NCI-H1417 (cell line): ENCODE measurements at regions not wholly inside any gene's neighbourhood (a gene's known extent, or its start where the extent isn't known, plus 50 kb on each side); places are given as distances from the start of the nearest gene placed in this dataset.

Experiments used
- DNase-seq, 3 experiments: peaks; one replicate each; lab custom pipeline; 2025; lab: John Stamatoyannopoulos, UW

DNA sequence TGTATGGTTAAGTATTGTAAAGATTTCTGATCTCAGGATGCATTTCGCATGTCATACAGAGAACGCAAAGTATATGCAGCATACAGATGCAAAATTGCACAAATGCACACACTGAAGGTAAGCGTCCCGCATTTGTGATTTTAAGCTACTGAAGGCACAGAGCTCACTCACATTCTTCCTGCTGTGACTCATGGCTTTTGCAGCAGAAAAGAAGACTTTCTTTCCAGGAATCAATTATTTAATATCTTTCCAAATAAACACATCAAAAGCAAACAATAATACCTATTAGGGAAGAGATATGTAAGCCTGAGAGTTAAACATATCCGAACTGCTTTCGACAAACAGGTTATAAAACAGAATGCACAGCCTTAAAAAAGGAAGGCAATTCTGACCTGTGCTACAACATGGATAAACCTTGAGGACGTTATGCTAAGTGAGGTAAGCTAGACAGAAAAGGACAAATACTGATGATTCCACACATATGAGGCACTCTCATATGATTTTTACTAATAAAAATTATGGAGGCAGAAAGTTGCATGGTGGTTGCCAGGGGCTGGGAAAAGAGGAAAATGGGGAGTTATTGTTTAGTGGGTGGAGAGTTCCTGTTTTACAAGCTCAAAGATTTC lies 109.0 kb downstream of the TFAP2A start:
- DNase-seq: no peak

DNA sequence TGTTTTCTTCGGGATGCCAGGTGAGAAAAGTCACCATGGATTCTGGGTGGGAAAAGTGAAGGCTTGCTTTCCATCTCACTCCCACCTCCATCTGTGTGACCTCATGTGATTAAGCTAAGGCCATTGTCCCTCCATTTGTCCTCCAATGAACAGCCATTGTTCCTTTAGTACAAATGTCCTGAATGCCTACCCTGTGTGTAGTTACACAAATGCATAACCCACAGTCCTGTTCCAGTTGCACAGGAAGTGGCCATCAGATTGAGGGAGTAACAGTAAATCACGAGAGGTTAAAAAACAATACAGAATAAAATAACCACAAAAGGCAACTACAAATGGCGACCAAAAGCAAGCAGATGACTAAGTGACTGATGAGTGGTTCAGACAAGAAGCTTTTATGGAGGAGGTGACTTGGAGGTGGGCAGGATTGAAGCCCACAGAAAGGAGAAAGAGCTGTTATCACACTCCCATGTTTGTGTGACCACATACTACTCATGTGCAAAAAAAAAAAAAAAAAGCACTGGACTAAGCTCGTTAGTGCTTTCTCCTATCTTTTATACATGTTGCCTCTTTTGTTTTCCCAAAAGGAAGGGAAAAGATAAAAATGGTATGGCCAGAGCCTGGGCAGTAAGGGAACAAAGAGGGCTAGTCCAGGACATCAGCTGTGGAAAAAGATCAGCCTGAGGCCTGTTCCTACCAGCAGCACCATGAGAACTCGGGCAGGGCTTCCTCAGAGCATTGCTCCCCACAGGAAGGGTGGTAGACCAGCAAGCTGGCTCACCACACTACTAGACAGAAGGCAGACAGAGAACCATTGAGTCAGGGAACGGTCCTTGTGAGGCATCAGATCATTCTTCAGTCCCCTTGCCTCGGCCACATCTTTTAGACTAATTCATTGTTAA lies 111.0 kb downstream of the TFAP2A start:
- DNase-seq: no peak

DNA sequence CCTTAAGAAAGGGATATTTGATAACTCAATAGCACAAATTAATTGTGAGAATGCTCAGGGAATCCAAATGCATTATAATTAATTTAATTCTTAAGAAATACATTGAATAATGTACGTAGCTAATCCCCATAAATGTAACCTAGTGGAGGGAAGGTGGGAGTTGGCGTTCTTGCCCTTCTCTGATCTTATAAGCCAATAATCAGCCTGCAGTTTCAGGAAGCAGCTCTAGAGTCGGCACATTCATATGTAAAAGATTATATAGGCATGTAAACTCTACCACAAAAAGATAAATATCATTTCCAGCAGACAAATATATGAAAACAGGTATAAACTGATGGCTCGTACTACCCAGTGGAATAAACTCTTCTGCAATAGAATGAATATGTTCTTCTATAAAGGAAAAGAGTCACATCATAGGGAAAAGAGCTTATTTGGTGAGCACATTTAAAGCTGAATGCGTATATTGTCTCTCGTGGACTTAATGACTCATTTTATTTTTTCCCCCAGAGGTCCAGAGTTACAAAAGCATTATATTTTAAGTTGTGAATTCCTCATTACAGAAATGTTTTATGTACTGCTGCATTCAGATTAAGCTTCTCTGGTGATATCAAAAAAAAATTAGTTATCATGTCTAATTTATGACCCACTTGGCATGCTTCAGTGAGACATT lies 112.2 kb downstream of the TFAP2A start:
- peak in 1 of 3 experiments; percentile 26 for DNase-seq

DNA sequence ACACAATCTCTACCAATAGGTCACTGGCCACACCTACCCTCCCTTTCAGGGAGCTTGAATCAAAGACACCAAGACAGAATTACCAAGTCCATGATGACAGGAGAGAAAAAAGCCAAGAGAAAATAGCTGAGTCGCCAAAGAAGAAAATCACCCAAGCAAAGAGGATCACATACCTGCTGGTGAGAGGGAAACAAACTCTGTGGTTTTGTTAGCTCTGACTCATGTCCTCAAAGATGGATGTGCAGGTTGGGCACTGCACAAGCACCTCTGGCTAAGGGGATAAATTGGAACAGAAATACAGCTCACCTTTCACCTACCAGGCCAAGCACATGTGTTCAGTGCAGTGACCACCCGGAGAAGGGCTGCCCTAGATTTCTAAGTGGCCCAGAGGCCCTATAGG lies 114.8 kb downstream of the TFAP2A start:
- no peak for DNase-seq

DNA sequence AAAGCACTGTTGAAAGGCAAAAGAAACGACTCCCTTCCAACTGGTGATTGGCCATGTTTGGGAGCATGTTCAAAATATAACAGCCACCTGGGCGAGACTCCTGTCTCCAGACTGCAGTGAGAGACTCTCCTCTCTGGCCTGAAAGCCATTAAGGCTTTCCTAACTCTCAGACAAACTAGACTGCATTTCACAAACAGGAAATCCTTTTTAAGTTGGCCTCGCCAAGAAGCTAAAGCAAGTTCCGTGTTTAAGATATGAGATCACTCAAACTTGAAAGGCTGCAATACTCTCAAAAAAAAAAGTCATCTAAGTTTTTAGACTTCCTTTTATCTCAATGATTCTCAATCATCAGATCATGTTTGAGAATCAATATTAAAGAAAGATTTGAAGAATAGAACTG lies 117.0 kb downstream of the TFAP2A start:
- DNase-seq: no peak

DNA sequence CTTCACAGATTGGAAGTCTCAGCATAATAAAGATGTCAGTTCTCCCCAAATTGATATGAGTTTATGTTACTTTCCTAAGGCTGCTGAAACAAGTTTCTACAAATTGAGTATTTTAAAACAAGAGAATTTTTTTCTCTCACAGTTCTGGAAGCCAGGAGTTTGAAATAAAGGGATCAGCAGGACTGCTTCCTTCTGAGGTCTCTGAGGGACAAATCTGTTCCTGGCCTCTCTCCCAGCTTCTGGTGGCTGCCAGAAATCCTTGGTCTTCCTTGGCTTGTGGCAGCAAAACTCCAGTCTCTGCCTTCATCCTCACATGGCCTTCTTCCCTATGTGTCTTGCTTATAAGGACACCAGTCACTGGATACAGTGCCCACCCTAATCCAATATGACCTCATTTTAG lies 136.1 kb downstream of the TFAP2A start:
- DNase-seq: no peak

DNA sequence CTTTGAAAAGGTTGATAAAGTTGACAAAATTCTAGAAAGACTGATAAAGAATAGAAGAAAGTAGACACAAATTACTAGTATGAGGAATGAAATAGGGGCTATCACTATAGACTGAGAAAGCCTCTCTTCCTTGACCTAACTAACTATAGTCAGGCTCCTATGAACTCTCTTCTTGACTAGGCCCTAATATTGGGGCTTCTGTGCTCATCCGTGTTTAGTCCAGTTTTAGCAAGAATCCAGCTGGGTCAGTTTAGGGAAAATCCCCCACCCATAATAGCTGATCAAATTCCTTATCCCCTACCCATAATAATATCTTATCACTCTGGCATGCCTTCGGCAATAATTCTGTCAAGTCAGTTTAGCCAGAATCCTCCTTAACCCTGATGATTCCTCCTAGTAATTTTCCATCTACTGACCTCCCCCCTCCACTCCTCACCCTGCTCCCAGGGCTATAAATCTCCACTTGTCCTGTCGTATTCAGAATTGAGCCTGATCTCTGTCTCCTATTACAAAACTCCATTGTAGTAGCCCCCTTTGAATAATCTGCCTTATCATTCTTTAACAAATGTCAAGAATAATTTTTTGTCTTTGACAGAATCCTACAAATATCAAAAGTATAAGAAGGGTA lies 138.1 kb downstream of the TFAP2A start:
- no peak for DNase-seq

DNA sequence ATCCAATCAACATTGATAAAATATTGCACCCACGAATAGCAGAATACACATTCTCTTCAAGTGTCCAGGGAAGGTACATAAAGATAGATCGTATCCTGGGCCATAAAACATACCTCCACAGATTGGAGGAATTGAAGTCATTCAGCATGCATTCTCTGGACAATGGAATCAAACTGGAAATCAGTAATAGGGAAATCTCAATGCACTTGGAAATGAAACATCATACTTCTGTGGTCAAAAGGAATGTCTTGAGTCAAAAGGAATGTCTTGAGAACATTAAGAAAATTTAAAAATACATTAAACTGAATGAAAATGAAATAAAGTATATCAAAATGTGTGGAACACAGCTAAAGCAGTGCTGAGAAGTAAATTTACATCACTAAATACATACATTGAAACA lies 138.8 kb downstream of the TFAP2A start:
- DNase-seq: no peak

DNA sequence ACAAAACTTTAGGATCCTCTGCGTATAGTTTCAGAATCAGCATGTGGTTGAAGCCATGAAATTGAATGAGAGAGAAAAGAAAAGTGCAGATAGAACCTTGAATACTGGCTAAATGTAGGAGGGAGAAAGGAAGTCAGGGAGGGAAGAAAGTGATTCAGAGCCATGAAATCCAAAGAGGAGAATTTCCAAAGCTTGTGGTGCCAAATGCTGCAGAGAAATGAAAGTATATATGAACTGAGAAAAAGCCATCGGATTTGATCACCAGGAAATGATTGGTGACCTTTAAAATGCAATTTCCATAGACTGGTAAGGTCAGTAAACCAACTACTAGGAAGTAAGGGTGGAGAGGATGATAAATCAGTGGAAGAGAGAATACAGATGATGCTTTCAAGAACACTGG lies 142.3 kb downstream of the TFAP2A start:
- no peak for DNase-seq

DNA sequence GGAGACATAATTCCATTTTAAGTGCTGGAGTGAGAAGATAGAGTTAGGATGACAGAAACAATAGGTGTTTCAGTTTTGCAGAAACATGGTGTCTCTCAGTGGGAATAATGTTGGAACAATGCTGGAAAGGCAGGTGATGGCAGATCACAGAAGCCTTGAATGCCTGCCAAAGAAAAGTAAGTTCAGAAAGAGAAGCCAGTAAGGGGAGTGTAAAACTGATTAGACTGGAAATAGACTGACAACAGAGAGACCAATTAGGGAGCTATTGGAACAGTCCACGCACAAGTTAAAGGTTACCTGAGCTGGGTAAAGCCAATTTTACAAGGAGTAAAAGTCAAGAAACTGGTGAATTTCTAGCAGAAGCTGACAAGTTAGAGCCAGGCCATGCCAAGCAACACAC lies 142.9 kb downstream of the TFAP2A start:
- DNase-seq: no peak

DNA sequence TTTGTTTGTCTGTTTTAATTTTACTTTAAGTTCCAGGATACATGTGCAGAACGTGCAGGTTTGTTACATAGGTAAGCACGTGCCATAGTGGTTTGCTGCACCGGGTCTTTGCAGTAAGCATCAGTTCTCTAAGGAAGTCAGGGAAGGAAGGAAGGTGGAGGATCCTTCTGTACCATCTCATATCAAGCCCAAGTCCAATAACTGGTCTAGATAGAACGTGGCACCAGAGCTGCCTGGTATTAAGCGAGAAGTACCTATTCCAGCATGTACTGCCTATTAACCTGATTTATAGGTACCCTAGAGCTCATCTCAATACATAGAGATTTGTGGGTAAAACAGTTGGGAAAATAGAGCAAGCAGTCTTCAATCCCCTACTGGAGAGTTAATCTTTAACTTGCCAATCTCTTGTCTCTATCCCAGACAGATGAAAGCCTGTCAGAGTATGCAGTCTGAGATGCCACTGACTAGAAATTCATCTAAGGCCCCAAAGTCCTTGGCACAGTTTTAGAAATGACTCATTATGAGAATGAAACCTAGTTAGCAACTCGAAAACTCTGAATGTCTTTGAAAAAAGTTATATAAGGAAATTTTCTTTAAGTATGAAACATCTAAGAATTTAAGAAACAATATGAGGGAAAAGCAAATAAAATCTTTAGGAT lies 144.9 kb downstream of the TFAP2A start:
- no peak for DNase-seq

DNA sequence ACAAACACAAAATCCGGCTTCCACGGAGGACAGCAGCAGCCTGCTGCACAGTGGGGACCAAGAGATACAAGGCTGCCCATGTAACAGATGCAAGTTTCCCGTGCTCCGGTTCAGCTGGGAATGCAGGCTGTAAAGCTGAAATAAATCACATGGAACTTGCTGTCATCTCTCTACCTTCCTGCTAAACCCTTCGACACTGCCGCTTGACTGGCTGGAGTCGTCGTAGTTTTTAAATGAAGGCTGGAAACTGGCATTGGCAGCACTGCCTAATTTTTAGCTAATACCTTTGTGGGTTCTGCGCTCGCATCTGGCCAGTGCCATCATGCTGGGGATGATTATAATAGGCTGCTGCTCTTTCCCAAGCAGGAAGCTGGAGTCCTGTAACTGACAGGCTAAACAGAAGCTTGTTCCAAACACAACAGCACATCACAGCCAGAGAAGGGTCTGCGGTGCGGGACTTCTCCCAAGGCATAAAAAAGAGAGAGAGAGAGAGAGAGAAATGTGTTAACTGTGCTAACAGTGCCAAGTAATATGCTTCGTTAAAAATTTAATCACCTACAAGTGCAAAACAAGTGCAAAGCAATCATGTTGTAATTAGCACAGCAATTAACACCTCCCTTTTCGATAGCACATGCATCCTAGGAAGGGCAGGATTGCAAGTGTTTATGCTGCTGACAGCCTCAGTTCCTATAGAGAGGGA lies 146.1 kb downstream of the TFAP2A start:
- DNase-seq: peak in 2 of 3 experiments; percentile 38 to 67

DNA sequence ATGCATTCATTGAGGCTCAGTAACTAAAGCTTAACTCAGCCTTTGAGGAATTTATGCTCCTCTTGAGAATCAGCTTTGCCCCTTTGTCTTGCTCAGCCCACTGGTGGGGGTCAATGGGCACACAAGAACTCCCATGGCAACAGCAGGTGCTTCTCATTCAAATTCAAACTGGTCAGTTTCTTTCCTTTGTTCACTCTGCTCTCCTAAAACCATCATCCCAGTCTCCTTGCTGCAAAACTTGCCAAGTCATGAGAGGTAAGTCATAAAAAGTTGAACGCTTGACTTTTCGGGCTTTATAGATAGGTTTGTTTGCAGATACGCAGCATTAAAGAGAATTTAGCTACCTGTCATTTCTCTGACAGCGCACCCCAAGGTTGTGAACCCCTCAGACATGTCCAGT lies 146.8 kb downstream of the TFAP2A start:
- DNase-seq: no peak

DNA sequence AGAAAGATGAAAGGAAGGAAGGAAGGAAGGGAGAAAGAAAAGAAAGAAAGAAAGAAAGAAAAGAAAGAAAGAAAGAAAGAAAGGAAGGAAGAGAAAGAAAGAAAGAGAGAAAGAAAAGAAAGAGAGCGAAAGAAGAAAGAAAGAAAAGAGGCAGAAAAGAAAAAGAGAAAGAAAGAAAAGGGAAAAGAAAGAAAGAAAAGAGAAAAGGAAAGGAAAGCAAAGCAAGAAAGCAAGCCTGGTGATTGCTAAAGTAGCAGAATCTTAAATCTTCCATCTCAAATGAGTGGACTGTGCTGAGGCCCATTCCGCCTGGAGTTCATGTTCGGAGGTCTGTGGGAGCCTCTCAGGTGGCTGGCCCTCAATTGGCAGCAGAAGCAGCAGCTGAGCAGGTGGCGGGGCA lies 148.4 kb downstream of the TFAP2A start:
- DNase-seq: no peak

DNA sequence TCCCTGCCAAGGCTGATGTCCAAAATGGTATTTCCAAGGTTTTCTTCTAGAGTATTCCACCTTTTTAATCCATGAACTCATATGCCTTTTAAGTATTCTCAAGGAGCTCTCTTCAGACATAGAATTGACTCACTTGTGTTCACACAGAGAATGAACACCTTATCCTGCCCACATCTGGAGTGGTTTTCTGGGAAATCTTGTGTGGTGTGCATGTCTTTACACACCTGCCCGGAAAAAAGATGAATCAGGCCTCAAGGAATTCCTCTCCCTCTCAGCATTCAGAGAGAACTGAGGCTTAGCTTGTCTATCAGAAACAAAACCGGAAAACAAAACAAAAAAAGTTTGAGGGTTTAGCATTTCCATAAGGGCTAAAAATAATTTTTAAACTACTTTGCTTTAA lies 148.8 kb downstream of the TFAP2A start:
- DNase-seq: no peak

DNA sequence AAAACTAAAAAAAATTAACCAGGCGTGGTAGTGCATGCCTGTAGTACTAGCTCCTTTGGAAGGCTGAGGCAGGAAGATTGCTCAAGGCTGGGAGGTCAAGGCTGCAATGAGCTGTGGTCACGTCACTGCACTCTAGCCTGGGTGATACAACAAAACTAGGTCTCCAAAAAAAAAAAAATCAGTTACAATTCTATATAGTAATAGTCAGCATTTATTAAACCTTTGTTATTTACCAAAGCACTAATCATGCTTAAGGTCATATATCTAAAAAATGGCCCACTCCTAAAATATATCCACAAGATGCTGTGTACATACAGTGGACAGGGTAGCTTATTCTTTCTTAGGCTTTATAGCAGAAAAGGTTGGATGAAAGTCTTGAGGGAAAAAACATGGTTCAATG lies 152.4 kb downstream of the TFAP2A start:
- no peak for DNase-seq

DNA sequence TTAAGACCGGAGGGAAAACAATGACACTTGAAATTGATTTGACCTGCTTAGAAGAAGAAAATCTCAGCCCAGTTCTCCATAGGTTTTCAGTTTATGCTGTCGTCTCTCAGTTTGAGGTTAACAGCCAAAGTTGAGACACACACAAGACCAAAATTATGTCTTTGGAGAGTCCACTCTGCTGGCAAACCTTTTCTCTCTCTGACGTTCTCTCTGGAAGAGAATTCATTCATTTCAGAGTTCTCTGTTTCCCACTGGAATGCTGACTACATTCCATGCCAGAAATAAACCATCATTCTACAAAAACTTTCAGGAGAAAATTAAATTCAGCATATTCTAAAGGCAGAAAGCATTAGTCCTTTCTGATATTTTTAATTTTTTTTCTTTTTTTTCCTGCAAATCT lies 155.2 kb downstream of the TFAP2A start:
- no peak for DNase-seq

DNA sequence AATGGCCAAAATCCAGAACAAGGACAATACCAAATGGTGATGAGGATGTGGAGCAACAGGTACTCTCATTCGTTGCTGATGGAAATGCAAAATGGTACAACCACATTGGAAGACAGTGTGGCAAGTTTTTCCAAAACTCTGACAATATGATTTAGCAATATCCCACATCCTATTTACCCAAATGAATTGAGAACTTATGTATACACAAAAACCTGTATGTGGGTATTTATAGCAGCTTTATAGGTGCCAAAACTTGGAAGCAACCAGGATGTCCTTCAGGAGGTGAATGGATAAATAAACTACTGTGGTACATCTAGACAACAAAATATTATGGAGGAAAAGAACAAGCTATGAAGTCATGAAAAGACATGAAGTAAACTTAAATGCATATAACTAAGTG lies 156.5 kb downstream of the TFAP2A start:
- no peak for DNase-seq

DNA sequence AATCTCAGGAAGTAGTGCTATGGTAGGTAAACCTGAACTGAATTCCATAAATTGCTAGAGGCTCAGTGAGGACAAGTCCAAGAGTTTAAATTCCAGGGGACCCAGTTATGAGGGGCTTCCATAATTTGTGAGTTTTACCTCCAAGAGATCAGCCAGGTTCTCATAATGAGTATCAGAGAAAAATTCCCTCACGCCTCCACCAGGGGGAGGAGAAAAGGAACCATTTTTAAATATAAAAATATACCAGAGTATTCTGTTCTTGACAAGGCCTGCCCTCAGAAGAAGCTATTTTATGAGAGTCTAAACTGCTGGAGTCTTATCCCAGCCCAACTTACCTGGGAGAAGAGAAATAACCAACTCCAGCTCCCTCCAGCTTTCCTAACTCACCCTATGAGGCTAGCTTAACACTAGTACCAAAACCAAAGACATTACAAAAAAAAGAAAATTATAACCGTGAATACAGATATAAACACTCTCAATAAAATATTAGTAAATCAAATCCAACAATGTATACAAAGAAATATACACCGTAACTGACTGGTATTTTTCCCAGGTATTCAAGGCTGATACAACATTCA lies 158.7 kb downstream of the TFAP2A start:
- DNase-seq: peak in 1 of 3 experiments; percentile 8

DNA sequence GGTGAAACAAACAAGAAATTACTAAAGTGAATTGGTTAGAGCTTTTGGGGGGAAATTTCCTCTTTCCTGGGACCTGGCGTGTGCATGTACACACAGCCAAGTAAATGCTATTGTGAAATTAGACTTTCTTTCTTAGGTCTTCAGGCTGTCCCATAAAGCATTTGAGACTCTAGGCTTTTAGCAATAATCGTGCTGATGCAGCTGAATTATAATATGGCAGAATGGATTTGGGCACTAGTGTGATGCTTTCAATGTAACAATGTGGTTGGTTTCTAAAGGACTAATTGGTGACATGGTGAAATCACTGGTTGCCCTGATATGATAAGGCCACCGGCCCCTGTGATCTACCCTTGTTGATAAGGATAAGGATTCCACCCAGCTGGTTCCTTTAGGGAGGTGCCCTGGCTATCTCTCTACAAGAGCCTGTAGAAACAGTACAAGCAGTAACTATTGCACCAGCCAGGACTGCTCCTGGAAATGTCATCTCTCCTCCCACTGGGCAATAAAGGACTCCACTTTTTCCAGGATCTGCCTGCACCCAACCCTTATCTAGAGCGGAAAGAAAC lies 164.1 kb downstream of the TFAP2A start:
- DNase-seq: no peak

DNA sequence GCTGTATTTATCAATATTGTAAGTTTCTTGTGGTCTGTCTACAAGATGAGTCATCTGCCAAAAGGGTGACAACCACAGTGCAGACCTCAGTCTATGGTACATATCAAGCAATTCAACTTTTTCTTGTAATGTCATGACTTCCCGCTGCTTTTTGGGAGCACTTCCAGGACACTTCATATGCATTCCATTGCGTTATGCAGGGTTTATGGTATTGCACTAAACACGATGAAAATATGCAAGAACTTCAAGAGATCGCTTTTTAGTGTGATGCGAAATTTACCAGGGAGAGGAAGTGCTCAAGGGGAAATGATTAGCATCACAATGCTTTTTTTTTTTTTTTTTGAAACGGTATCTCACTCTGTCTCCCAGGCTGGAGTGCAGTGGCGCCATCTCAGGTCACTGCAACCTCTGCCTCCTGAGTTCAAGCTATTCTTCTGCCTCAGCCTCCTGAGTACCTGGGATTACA lies 166.5 kb downstream of the TFAP2A start:
- DNase-seq: no peak
